Right lobe of liver (tissue), 4 donors: ENCODE measurements at regions not wholly inside any gene's neighbourhood (a gene's known extent, or its start where the extent isn't known, plus 50 kb on each side); places are given as distances from the start of the nearest gene placed in this dataset.
"Not testable (repeated sequence)": the region's sequence is repeated elsewhere in the genome, so short reads cannot be mapped to it uniquely, and the experiment has no call there.

Source experiments
- CTCF ChIP-seq, 4 donors: fragments of 200-600 bp in 3 of 4; fragments of 450-650 bp in 1 of 4; IDR thresholded peaks; one replicate each; pipeline versions ENCODE4 v1.5.1 to v1.8.0; 2016 to 2022; ENCODE audit warnings: antibody characterized with exemption in 4 of 4, mild to moderate bottlenecking in 2 of 4
- POLR2A ChIP-seq: fragments of 450-650 bp; IDR thresholded peaks from one replicate; pipeline ENCODE4 v1.6.1; 2017; ENCODE audit warnings: antibody characterized with exemption, mild to moderate bottlenecking
- donor health status: DM: no; HTN: no; CAD: no.
- donor health status: DM: no; HTN: no; CAD: no.
- donor health status: DM: no; HTN: yes; CAD: no.

- not testable (repeated sequence) for TF ChIP-seq CTCF (IDR thresholded peaks at IDR 0.05); POLR2A
Measured at GRCh38 chr16:16601239-16601638, 222.3 kb downstream of the NPIPA7 start.
